ENCODE measurements at regions not wholly inside any gene's neighbourhood (a gene's known extent, or its start where the extent isn't known, plus 50 kb on each side); places are given as distances from the start of the nearest gene placed in this dataset.

DNA sequence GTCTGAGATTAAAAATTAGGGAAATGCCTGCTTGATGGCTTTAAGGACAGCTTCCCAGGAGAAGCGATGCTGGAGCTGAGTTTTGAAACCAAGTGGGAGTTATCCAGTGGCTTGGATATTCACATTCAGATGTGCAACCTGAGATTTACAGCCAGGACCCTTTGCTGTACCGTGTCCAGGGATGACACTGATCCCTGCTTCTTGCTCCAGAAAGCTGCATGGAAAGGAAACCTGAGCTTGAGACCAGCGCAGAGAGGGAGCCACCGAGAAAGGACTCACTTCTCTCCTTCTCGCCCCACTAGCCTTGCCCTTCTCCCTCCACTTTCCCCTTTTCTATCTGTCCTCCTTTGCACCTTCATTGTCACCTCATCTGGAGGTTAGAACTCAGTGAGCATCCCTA lies 254.5 kb upstream of the PPARGC1A start:
- no peak for DNase-seq

GRCh38 chr4:24143741-24144140 lies 253.9 kb upstream of the PPARGC1A start:
- DNase-seq = no peak

DNA sequence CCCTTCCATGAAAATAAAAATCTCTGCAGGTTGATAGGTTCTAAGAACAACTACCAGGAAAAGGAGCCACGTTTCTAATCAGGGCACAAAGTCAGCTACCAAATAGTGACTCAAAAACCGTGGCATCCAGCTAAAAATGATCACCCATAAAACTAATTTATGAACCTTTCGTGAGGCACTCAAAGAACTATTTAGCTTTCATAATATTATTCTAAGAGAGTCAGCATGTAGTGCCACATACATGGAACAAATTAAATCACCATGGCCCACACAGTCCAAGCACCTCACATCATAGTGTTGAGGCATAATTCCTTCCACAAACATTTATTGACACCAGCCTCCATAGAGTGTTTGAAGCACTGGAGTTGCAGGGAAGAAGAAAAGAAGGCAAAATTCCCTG lies 252.0 kb upstream of the PPARGC1A start:
- no peak for DNase-seq

DNA sequence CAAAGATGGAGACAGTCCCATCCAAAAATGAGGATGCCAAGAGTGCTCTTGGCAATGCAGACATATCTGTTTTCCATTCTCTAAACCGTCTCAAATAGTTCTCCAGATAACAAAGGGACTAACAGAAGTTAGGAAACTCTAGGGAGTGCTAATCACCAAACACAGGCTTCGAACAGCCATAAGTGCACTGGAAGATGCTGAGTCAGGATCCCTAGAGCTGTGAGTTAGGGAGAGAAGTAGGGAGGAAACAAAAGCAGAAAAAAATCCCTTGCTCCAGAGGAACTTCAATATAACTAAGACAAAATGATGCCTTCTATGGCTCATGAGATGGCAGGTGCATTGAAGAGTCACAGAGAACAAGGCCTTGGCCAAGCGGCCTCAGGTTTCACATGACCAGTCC lies 251.0 kb upstream of the PPARGC1A start:
- no peak for DNase-seq

DNA sequence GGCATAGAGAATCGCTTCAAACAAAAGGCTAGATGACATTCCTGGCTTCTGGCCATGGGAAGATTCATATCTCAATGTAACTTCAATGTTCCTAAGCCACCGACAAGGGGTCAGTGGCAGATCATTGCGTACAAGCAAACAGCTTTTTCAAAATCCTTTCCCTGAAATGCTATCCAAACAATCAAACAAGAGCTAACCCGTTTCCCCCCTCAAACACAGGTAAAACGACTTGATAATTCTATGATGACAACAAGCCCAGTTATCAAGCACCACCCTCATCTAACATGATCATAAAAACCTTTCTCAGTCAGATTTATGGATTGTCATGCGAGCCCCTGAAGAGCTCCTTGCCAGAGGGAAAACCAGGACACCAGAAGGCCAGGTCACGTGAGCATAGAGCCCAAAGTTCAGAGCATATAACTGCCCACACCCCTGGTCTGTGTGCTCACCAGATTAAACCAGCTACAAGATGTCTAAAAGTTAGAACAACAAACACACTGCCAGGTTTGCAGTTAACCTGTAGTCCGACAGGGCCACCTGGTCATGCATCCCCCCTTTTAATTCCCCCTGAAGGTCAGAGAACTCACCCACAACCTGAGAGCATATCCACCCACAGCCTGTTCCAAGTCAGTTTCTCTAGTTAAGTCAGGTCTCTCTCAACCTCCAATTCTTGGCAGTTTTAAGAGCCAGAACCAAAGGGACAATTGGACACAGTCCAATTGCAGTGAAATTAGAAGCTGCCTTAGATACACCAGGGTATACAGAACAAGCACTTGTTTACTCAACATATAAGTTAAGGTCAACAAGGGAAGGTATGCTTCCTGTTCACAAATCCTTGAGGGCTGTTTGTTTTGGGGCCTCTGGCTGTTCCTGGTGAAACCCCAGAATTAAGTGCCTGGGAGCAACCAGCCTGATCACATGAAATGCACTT lies 248.1 kb upstream of the PPARGC1A start:
- DNase-seq = no peak

DNA sequence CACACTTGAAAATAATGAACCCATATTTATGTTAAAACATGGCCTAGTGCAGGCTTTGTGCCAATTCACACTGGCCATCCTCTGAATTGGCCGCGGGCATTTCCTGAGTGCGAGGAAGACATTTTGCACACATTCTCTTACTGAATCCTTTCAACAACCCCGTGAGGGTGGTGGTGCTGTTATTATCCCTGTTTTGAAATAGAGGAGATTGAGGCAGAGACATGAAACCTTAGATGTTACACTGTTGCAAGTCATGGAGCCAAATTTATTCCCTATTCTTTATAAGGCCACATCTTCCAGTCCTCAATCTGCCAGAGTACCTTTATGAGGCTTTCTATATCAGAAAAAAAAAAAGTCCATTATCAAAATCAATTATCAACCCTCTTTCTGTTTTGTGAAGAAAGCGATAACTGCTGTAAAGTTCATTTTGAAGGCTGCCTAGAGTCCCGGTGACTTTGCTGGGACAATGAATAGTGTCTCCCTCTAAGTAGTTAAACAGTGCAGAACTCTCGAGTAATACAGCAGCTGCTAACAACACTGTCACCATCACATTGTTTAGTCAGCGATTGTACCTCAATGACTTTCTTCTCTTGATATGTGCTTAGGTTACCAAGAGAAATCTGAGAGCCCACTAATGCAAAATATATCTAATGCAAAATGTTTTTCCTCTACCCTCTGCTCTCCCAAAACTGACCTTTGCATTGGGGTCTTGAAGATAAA lies 242.3 kb upstream of the PPARGC1A start:
- DNase-seq = no peak

DNA sequence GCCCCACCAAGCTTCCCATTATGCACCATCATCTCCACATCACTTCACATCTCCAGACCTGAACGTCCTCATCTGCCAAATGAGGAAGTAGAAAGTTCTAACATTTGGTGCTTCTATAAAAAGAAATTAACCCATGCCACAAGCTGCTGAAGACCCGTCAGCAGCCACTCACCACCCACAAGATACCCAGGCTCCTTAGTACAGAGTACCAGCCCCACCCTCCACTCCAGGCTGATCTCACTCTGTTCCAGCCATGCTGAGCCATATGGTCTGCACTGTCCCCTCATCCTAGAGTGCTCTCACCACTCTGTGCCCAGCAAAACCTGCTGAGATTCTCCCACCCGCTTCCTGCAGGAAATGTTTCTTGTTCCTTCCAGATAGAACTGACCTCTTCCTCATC lies 240.8 kb upstream of the PPARGC1A start:
- no peak for DNase-seq

DNA sequence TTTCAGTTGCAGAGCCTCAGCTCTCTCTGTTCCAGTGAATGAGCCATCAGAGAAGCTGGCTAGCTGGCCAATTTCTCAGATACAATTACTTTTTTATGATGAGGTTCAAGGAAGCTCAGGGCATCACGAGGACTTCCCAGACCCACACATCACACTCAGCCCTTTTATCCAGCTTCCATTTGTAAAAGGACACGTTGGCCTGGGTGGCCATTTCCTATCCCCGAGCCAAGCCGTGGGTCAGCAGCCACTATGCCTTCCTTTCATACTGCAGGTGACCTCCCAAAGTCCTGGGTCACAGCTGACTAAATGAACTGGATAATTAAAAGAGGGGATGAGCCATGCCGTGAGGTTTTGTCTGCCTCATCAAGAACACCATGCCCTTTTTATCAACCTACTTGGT lies 236.9 kb upstream of the PPARGC1A start:
- DNase-seq = no peak

DNA sequence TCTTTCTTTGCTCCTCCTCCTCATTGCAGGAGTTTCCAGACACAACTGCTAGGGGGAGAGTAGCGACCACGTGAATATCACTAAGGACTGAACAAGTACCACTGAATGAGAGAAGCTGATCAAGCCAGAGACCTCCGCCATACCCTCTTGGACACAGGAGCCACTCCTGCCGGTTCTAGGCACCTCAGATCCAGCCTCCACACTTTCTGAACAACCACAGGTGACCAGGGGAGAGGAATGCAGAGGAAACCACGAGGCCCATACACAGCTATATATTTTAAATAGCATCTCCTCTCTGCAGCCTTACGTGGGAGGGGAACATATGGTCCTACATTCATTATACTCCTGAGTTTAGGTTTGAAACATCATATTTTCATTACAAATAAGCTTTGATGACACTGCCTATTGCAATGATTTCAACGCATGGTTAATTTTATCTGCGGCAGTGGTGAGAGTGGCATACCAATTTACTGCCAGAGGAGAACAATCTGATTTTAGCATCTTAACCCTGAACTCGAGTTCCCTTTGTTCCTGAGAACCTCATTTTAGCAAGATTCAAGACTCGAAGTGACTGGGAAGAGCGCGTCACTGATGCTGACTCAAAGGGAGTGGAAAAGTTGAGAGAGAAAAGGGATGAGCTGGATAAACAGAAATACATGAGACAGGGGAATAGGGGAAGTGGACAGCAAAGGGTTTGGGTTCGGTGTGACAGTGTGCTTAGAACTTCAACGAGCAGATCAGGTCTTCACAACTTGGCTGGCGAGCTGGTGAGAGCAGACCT lies 231.7 kb upstream of the PPARGC1A start:
- DNase-seq = no peak

DNA sequence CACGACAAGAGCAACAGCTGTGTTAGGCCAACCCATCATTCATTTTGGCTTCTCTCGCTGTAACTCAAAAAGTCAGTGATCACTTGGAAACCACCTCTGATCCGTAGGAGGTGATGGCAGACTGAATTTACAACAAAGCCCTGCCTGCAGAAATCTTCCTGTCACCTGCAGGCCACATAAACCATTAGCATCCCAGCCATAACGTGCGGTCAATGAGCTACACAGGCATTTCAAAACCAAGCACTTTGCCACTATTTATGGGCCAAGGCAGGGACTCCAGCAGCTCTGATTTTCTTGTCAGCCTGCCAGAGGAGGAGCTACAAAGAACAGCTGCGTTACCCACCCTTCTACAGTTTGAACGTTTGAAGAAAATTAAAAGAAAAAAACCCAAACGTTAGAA lies 228.1 kb upstream of the PPARGC1A start:
- no peak for DNase-seq

GRCh38 chr4:24116107-24116506 lies 226.3 kb upstream of the PPARGC1A start:
- DNase-seq = no peak

- DNase-seq = no peak
These were observed 225.2 kb upstream of the PPARGC1A start for GRCh38 chr4:24114919-24115500.

- no peak for DNase-seq
These were observed 224.6 kb upstream of the PPARGC1A start for GRCh38 chr4:24114444-24114843.

DNA sequence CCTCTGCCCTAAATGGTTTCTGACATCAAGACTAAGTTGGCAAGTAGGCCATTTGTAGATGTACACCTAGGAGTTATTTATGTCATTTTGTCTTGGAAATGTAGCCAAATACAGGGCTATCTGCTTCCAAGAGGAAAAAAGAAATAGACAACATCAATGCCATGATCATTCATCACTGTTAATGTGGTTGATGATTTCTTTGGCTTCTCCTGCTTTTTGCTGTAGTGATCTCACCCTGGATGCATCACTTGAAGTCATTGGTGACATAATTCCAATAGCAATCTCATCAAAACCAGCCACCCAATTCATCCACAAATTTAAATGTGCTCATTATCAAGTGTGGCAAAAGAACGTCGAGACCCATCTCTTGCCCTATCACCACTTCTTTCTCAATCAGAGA lies 222.6 kb upstream of the PPARGC1A start:
- DNase-seq = no peak

- DNase-seq = no peak
These were observed 218.7 kb upstream of the PPARGC1A start for GRCh38 chr4:24108567-24108966.

- DNase-seq = no peak
These were observed 215.6 kb upstream of the PPARGC1A start for GRCh38 chr4:24105327-24106038.

DNA sequence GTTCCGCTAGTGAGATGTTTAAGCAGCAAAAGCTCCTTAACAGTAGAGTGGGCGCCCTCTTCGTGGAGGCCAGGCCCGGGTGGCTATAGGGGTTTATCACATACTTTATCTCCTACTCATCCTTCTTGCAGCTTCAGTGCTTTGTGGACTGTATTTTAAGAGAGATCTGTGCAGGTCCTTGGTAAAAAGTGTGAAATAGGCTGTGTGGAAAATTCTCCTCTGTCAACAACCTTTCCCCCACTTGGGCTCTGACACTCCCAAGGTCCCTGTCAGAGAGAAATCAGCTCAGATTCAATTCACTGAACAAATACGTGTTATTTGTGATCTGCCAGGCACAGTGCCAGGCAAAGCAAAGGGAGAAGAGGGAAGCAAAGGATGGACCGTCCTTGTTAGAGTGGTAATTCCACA lies 214.3 kb upstream of the PPARGC1A start:
- DNase-seq = peak; percentile 48

DNA sequence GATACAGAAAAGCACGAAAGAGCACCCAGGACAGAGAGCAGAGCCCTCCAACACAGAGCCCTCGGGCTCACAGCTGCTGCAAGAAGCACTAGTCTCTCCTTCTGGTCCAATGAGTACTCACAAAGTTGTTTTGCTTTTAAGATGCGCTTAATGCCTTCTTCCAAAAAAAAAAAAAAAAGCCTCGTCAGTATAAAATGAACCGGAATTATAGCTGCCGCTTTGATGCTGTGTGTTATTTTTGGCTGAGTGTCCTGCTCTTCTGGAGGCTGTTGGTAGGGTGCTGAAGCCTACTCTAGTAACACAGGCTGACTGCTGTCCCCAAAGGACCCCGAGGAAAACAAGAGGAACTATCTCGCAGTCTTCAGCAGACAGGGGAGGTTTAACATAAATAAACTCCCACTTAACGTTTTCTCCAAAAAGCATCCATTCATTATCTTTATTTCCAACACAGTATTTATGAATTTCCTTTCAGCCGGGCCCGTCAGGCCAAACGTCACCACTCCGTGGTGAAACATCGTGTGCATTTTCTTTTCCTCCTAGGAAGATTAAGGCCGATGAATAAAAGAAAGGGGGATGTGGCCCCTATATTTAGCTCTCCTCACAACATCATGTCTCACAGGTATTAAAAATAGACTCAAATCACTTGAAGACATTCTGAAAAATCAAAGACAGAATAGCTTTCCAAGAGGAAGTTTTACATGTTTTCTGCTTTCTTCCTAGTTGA lies 213.7 kb upstream of the PPARGC1A start:
- DNase-seq = no peak

GRCh38 chr4:24102621-24103020 lies 212.8 kb upstream of the PPARGC1A start:
- DNase-seq = no peak

GRCh38 chr4:24096603-24097002 lies 206.8 kb upstream of the PPARGC1A start:
- no peak for DNase-seq

- DNase-seq = no peak
These were observed 204.9 kb upstream of the PPARGC1A start for GRCh38 chr4:24094726-24095125.

- DNase-seq = no peak
These were observed 203.6 kb upstream of the PPARGC1A start for GRCh38 chr4:24093446-24093845.

Measured in kidney glomerular epithelial cell (primary cell).